Inferior parietal cortex (tissue), 1 donor: ENCODE measurements at regions not wholly inside any gene's neighbourhood (a gene's known extent, or its start where the extent isn't known, plus 50 kb on each side); places are given as distances from the start of the nearest gene placed in this dataset.

Experiments
- DNase-seq: peaks from one replicate; pipeline ENCODE4 v3.0.0-alpha.2; 2016; ENCODE audit errors: extremely low spot score

GRCh38 chr13:67367399-67367798 is 137.3 kb upstream of the PCDH9 start:
- DNase-seq = no peak

DNA sequence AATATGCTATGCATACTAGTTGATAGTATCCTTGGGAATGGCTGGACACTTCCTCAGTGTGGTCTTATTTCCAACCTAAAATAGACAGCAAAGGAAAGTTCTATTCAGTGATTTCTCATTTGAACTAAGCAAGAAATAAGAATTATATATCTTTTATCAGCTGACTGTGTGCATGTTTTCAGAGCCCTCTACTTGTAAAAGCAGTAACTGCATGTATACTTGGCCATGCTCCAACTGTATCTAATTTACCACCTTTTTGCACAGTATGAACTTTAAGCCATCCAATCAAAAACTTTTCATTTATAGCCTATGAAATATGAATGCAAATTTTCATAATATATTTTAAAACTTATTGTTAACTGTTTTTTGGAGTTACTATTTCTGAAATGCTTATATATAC is 136.4 kb upstream of the PCDH9 start:
- no peak for DNase-seq

DNA sequence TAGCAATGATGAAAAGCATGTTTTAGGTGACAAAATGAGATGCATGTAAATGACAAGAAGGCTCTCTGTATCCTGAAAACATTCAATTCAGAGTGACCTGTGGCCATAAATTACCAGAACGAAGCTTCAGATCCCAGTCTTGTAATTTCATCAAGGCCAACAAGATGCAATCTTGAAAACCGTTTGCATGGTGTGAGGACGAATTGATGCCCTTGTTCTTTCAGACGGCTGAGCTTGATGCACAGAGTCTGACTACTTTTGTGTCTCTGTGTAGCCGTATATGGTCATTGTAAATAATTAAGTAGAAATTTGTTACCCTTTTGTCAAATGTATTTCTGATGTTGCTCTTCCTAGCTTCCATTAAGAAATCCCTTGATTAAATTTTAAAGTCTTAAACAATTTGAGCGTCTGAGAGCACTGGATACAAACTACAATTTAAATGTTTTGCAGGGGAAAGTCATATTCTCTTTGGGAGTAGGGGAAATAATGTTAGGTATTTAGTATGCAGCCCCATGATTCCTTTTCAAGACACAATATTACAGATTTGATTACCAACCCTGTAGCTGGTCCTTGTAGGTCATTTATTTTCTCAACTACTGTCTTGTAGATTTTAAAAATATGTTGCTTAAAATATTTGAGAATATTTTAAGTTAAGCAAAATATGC is 125.8 kb upstream of the PCDH9 start:
- no peak for DNase-seq

DNA sequence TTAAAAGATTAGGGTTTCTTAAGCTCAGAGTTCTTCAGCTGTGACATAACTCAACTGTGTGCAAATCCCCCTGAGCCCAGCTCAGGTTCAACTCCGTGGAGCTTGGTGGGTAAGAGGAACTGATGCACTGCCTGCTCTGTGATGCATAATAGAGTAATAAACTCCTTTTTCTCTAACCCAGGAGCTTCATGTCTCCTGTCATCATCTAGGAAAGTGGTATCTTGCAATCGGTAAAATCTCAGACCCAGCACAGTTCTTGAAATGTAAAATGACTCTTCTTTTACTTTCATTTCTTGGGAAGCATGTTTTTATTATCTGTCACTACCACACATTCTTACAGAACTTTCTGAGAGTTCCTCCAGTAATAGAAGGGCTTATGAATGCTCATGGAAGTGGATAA is 123.8 kb upstream of the PCDH9 start:
- DNase-seq = no peak

DNA sequence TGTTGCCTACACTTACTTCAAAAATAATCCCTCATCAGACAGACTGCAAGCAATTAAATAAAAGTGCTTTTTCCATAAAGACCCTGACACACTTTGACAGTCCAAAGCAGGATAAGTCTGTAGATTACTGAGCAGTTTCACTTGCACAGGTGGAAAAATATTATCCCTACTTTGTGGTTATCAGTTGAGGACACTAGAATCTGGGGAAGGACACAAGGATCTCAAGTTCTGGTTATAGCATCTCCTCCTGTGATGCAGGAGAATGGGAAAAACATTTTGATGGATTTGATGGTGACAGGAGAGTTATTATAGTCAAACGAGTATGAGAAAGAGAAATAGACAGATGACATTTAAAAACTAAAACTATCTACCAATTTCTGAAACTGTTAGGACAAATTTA is 122.9 kb upstream of the PCDH9 start:
- DNase-seq = no peak

DNA sequence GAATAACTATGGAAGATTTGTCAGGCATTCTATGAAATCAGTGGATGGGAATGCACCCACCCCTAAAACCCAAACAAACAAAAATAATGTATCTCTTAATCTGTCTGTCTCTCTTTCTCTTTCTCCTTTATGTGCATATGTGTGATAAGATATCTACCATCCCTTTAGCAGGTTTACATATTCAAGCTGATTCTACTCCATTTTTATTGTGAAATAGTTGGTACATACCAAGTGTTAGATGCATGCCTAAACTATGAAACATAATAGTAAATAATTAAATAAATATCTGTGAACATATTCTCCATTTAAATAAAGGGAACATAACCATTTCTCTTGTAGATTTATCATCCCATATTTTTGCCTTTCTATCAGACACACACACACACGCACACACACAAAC is 121.8 kb upstream of the PCDH9 start:
- DNase-seq = no peak

- no peak for DNase-seq
Observed at GRCh38 chr13:67351114-67351513, 121.0 kb upstream of the PCDH9 start.

- no peak for DNase-seq
Observed at GRCh38 chr13:67343777-67344176, 113.6 kb upstream of the PCDH9 start.

DNA sequence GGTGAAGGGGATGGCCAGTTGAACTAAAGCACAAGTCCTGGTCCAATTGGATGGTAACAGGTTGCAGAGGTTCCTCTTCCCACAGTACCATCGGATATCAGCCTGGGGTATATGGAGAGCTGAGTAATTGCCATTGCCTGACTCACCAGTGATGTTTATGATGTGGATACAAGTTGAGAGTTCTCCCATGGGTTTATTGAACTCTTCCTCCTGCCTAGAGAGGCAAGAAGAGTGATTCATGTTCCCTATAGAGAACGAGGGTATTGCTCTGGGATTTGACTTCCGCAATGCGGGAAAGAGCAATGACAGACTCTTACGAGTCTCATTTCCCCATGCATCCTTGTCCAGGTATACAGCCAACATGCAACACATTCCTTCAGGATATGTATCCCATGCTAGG is 111.3 kb upstream of the PCDH9 start:
- no peak for DNase-seq

- no peak for DNase-seq
Observed at GRCh38 chr13:67330149-67330548, 100.0 kb upstream of the PCDH9 start.

DNA sequence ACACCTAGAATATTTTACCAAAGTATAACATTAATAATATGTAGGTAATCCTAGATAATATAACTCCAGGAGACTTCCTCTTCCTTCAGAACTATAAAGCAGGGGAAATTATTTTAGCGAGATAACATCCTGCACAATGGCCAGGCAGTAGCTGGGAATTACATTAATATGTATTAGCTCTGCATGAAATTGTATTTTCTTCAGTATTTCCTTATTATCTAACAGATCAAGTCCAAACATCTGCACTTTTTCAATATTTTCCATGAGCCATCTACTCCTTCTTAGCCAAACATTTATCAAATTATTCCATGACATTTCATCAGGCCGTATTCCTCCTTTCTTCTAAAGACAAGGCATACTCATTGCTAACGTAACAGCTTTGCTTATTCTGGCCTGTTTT is 98.8 kb upstream of the PCDH9 start:
- DNase-seq = no peak

GRCh38 chr13:67318860-67319259 is 88.7 kb upstream of the PCDH9 start:
- no peak for DNase-seq

DNA sequence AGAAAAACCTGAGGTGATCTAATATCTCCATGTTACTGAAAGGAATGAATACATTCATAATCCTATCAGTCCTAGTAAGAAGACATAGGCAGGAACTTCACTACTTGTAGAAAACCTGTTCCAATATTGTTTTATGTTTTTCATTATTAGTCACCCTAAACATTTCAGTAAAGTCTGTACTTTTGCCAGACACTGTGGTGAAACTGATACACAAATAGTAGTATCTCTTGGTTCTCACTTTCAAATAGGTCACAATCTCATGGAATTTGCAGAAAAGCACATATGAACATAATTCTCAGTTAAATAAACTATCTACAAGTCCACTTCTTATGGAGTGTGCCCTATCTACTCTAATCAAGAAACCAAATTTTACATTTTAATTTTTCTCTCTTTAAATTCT is 88.3 kb upstream of the PCDH9 start:
- no peak for DNase-seq

DNA sequence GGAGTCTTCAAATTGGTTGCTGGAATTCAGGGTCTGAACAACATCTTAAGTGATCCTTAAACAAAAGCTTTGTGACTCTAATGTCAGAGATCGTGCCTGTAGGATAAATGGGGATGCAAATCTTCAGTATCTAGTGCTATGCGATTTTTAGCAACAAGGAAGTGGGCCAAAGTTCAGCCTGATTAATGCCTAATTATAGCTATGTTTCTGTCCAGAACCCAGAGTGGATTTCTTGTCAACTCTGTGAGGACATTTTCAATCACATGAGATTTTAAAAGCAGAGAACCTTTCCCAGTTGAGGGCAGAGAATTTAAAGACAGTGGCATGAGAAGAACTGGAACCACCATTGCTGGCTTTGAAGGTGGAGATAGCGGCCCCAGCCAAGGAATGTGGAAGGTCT is 84.3 kb upstream of the PCDH9 start:
- no peak for DNase-seq

DNA sequence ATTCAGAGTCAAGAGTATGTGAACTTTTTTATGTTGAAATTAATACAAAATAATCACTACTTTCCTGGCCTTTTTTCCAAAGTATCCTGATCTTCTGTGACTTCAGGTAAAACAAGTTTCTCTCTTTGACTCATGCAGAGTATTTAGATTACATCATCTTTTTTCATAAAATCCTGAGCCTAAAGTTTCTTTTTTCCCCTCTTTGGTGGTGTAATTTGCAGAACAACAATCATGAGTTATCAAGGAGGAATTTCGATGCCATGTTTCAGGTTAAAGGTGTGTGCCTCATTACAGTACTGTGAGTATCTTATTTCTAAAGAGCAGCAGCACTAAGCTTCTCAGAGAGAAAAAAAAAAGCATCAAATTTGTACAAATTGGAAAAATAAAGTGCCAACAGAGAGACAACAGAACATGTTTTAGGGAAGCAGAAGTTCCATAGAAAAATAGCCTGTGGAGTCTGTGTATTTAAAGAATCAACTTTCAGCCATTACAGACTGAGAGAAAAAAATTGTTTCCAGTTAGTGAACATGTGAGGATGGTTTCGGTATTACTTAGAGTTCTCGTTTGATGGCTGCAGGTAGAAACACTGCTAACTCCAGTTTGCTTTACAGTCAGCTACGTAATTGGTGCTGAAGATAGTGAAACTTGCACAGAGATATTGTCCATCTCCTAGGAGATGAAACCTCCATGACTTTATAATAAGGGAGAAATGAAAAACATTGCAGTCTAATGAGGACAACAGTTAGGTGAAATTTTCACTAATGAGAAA is 78.1 kb upstream of the PCDH9 start:
- no peak for DNase-seq

DNA sequence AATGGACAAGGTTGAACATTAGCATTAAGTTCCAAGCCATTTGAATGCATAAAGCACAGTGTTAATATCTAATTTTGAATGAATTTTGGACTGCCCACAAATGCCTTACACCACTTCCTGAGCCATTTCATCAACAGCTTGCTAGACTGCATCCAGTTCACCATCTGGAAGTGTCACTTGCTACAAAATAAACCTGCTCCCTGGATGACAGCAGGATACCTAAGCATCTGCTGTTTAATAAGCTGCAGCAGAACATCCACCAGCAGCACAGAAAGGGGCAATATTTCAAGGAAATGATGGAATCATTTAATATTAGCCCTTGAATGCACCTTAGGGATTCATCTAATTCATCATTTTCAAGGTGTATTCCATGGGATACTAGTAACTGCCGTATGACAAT is 76.6 kb upstream of the PCDH9 start:
- DNase-seq = no peak

DNA sequence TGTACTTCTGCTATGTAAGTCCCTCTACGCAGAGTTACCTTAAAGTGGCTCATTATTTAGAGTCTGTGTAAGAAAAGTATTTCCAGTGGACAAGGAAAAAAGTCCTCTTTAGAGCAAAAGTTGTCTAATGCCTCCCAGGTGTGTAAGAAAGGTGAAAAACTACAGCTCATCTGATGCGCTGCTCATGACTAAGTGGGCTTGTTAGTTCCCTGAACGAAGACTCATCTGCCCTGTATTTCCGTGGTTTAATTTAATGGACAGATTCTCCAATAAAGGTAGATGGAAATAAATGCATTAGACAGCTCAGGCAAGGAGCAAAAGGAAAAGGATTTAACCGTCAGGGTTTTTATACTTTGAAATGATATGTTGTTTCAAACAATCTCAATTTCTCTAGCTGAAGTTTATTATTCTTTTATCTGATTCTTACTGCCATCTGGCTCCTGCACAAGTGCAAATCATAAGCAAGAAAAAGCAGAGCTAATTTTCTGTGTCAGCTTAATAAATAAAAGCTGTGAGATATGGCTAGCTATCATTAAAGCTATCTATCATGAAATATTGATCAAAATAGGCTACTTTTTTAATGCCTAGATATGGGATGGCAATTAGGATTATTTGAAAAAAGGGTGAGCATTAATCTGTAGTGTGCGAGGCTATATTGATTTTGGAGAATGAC is 73.7 kb upstream of the PCDH9 start:
- DNase-seq = no peak

GRCh38 chr13:67299751-67300150 is 69.6 kb upstream of the PCDH9 start:
- peak; percentile 36 for DNase-seq

DNA sequence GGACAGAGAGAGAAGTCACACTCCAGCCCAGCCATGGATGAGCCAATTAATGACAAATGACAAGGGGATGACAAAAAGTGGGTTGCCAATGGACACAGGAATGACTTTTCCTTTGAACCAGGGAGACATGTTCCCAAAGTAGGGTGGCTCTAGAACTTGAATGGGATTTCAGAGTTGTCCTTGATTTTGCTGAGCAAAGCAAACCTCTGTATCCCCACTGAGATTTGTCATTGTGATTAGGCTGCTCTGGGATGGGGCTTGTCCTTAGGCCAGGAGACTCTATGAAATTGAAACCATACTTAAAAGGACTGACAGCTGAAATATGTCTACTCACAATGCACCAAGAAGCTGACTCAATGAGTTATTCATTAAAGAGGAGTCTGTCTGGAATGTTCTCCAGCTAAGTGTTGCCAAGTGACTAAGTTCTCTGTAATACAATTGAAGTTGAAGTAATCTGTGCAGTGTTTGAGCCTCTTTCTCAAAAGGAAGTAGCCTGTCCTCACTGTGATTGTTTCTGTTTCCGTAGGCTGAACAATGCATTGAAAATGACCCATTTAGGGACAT is 69.0 kb upstream of the PCDH9 start:
- no peak for DNase-seq

- DNase-seq = no peak
Observed at GRCh38 chr13:67298297-67298696, 68.2 kb upstream of the PCDH9 start.

DNA sequence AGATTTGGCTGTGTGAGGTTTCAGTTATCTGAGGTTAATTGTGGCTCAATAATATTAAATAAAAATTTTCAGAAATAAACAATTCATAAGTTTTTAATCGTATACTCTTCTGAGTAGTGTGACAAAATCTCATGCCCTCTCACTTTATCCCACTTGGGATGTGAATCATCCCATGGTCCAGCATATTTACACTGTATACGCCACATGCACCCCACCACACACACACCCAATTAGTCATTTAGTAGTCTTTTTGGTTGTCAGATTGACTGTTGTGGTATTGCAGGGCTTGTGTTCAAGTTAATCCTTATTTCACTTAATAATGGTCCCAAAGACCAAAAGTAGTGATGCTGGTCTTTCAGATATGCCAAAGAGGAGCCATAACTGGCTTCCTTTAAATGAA is 66.4 kb upstream of the PCDH9 start:
- no peak for DNase-seq

DNA sequence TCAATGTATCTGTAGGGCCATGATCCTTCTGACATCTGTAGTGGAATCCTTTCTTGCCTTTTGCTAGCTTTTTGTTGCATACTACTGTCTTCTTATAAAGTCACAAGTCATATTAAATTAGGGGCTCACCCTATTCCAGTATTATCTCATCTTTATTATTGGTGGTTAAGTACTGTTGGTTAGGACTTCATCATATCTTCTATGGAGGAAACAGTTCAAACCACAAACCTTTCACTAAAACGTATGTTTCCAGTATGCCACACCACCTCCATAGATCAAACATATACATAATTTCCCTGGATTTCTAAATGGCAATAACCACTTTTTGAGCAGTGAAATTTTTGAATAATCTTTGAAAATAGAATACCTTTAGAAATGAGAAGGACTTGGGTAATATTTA is 62.8 kb upstream of the PCDH9 start:
- DNase-seq = no peak

DNA sequence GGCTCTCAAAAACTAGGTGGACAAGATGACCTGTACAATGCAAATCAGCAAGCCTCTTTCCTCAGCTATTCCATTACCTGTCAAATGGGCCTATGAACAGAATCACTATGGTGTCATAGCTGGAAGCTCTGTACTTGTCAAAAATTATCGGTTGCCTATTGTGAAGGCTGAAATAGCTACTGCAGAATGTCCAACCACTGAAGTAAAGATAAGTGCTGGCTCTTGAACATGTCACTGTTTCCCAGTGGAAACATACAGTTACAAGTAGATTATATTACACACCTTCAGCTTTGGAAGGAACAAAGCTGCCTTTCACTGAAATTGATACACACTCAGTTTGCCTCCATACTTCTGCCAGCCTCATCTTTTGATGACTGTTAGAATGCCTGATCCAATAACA is 55.5 kb upstream of the PCDH9 start:
- DNase-seq = no peak
